H54 (cell line): ENCODE measurements at regions not wholly inside any gene's neighbourhood (a gene's known extent, or its start where the extent isn't known, plus 50 kb on each side); places are given as distances from the start of the nearest gene placed in this dataset.
A peak's percentile ranks its signal among the peaks of the same experiment; 100 is the strongest.

Source experiments
- DNase-seq: peaks from one replicate; pipeline ENCODE4 v3.0.0; 2011; ENCODE audit warnings: low spot score, mixed read lengths; ENCODE audit not compliant: insufficient read length
- FAIRE-seq: peaks from 3 replicates; lab custom pipeline; 2011; peaks lifted over from hg19 to GRCh38; lab: Jason Lieb, UNC
- POLR2A ChIP-seq: IDR thresholded peaks from 2 replicates; pipeline ENCODE4 v1.6.1; 2011; ENCODE audit warnings: low read depth, mild to moderate bottlenecking, low read length

GRCh38 chr14:71722885-71723284 is 209.3 kb upstream of the RGS6 start:
- FAIRE-seq (no peak), DNase-seq (no peak)
- TF ChIP-seq POLR2A: no peak

GRCh38 chr14:71725922-71726579 is 206.2 kb upstream of the RGS6 start:
- no peak for FAIRE-seq
- no peak for DNase-seq
- TF ChIP-seq POLR2A: no peak

- no peak for TF ChIP-seq POLR2A
- DNase-seq: no peak
- no peak for FAIRE-seq
Observed at GRCh38 chr14:71726580-71727021, 205.6 kb upstream of the RGS6 start.

- DNase-seq (no peak), FAIRE-seq (no peak)
- TF ChIP-seq POLR2A: no peak
Observed at GRCh38 chr14:71728386-71728785, 203.8 kb upstream of the RGS6 start.

GRCh38 chr14:71729596-71729995 is 202.6 kb upstream of the RGS6 start:
- DNase-seq: no peak
- no peak for FAIRE-seq
- TF ChIP-seq POLR2A: no peak

GRCh38 chr14:71730471-71730870 is 201.8 kb upstream of the RGS6 start:
- TF ChIP-seq POLR2A: no peak
- no peak for FAIRE-seq
- no peak for DNase-seq

GRCh38 chr14:71731096-71731495 is 201.1 kb upstream of the RGS6 start:
- no peak for FAIRE-seq
- TF ChIP-seq POLR2A: no peak
- DNase-seq: no peak

- TF ChIP-seq POLR2A: no peak
- FAIRE-seq: peak; percentile 66
- DNase-seq: no peak
Observed at GRCh38 chr14:71733210-71733883, 198.9 kb upstream of the RGS6 start.

- DNase-seq (no peak), FAIRE-seq (no peak)
- TF ChIP-seq POLR2A: no peak
Observed at GRCh38 chr14:71734076-71734475, 198.2 kb upstream of the RGS6 start.

GRCh38 chr14:71734885-71735284 is 197.3 kb upstream of the RGS6 start:
- TF ChIP-seq POLR2A: no peak
- no peak for FAIRE-seq
- DNase-seq: no peak

- no peak for TF ChIP-seq POLR2A
- FAIRE-seq: no peak
- DNase-seq: no peak
Observed at GRCh38 chr14:71737760-71738159, 194.5 kb upstream of the RGS6 start.

GRCh38 chr14:71739273-71739990 is 192.8 kb upstream of the RGS6 start:
- no peak for DNase-seq
- no peak for FAIRE-seq
- TF ChIP-seq POLR2A: no peak

- DNase-seq: no peak
- no peak for TF ChIP-seq POLR2A
- no peak for FAIRE-seq
Observed at GRCh38 chr14:71741241-71741640, 191.0 kb upstream of the RGS6 start.

GRCh38 chr14:71742485-71742884 is 189.7 kb upstream of the RGS6 start:
- no peak for FAIRE-seq
- no peak for TF ChIP-seq POLR2A
- DNase-seq: no peak
